ENCODE measurements at regions not wholly inside any gene's neighbourhood (a gene's known extent, or its start where the extent isn't known, plus 50 kb on each side); places are given as distances from the start of the nearest gene placed in this dataset.
A peak's percentile ranks its signal among the peaks of the same experiment; 100 is the strongest.

- TF ChIP-seq CTCF (IDR thresholded peaks at IDR 0.05) (peak; percentile 36 to 76 (median 60)), POLR2A (IDR thresholded peaks at IDR 0.05) (no peak)
Measured at GRCh38 chr11:15770798-15771414, 585.4 kb downstream of the SOX6 start.
